Uterus (tissue), 3 donors: ENCODE measurements at regions not wholly inside any gene's neighbourhood (a gene's known extent, or its start where the extent isn't known, plus 50 kb on each side); places are given as distances from the start of the nearest gene placed in this dataset.

Experiments
- DNase-seq, 2 donors: peaks; one replicate each; pipeline ENCODE4 v3.0.0-alpha.2; 2019 to 2020
- H3K27ac ChIP-seq, 2 donors: fragments of 200-600 bp; sonication (generic); 1 replicate in 1 of 2; 2 replicates in 1 of 2; pipeline ENCODE4 v1.5.1; 2016 to 2018
- H3K27me3 ChIP-seq, 2 donors: fragments of 200-600 bp; sonication (generic); one replicate each; pipeline ENCODE4 v1.5.1; 2018 to 2019; ENCODE audit warnings: control low read depth in 1 of 2
- H3K36me3 ChIP-seq, 2 donors: fragments of 200-600 bp; sonication (generic); one replicate each; pipeline ENCODE4 v1.5.1; 2019; ENCODE audit warnings: control low read depth in 1 of 2
- H3K4me1 ChIP-seq, 2 donors: fragments of 200-600 bp; sonication (generic); one replicate each; pipeline ENCODE4 v1.5.1; 2018 to 2019; ENCODE audit warnings: control low read depth in 1 of 2
- H3K4me3 ChIP-seq, 2 donors: fragments of 200-600 bp; sonication (generic); 1 replicate in 1 of 2; 2 replicates in 1 of 2; pipeline ENCODE4 v1.5.1; 2018 to 2019; ENCODE audit warnings: mild to moderate bottlenecking in 1 of 2
- H3K9me3 ChIP-seq, 2 donors: fragments of 200-600 bp; sonication (generic); one replicate each; pipeline ENCODE4 v1.5.1; 2019; ENCODE audit warnings: control low read depth in 1 of 2
- CTCF ChIP-seq, 4 experiments: fragments of 200-600 bp in 2 of 4; fragments of 450-650 bp in 2 of 4; sonication (generic) in 2 of 4; IDR thresholded peaks; one replicate each; pipeline ENCODE4 v1.5.1; 2016 to 2019; ENCODE audit warnings: antibody characterized with exemption in 4 of 4, mild to moderate bottlenecking in 2 of 4, moderate library complexity in 1 of 4
- POLR2A ChIP-seq, 2 donors: fragments of 450-650 bp; IDR thresholded peaks; one replicate each; pipeline ENCODE4 v1.6.1; 2016; ENCODE audit warnings: antibody characterized with exemption in 2 of 2, mild to moderate bottlenecking in 1 of 2, moderate library complexity in 1 of 2
- intact Hi-C: fragments of 100-400 bp; cut with DNase I; formaldehyde crosslinking; loops from one replicate; pipeline ENCODE4 v1.15.1; 2023; ENCODE audit warnings: low total_unique reads
- donor health status: DM: yes; HTN: yes; CAD: no.

- H3K9me3 ChIP-seq: no peaks in the 10 kb centered on the region
- no peak overlapping the region for H3K27ac ChIP-seq
- TF ChIP-seq POLR2A (IDR thresholded peaks at IDR 0.05): no peak
- TF ChIP-seq CTCF (IDR thresholded peaks at IDR 0.05): no peak
- no peaks in the 10 kb centered on the region for H3K27me3 ChIP-seq
- DNase-seq: no peak
- H3K4me1 ChIP-seq: no peaks in the 10 kb centered on the region
- no peak overlapping the region for H3K4me3 ChIP-seq
- intact Hi-C loops: no loop called here
- H3K36me3 ChIP-seq: no peaks in the 10 kb centered on the region
Observed at GRCh38 chr13:65300220-65300619, 1929.9 kb downstream of the PCDH9 start.

- H3K9me3 ChIP-seq: no peaks in the 10 kb centered on the region
- H3K36me3 ChIP-seq: no peaks in the 10 kb centered on the region
- H3K27me3 ChIP-seq: no peaks in the 10 kb centered on the region
- no peaks in the 10 kb centered on the region for H3K4me1 ChIP-seq
- no peak overlapping the region for H3K27ac ChIP-seq
- DNase-seq: no peak
- intact Hi-C loops: no loop called here
- no peak for TF ChIP-seq POLR2A (IDR thresholded peaks at IDR 0.05)
- TF ChIP-seq CTCF (IDR thresholded peaks at IDR 0.05): no peak
- H3K4me3 ChIP-seq: no peak overlapping the region
Observed at GRCh38 chr13:65293530-65294198, 1936.5 kb downstream of the PCDH9 start.

- intact Hi-C loops: no loop called here
- no peak for DNase-seq
- TF ChIP-seq POLR2A (IDR thresholded peaks at IDR 0.05) (no peak), CTCF (IDR thresholded peaks at IDR 0.05) (no peak)
- Histone ChIP-seq H3K4me3 (no peak overlapping the region), H3K27me3 (no peaks in the 10 kb centered on the region), H3K4me1 (no peaks in the 10 kb centered on the region), H3K36me3 (no peaks in the 10 kb centered on the region), H3K9me3 (no peaks in the 10 kb centered on the region), H3K27ac (no peak overlapping the region)
Observed at GRCh38 chr13:65292488-65292901, 1937.6 kb downstream of the PCDH9 start.

GRCh38 chr13:65287405-65287804, 1942.7 kb downstream of the PCDH9 start:
- no peak for DNase-seq
- no peaks in the 10 kb centered on the region for H3K36me3 ChIP-seq
- no peaks in the 10 kb centered on the region for H3K27me3 ChIP-seq
- no peak overlapping the region for H3K27ac ChIP-seq
- H3K4me1 ChIP-seq: no peaks in the 10 kb centered on the region
- intact Hi-C loops: no loop called here
- TF ChIP-seq CTCF (IDR thresholded peaks at IDR 0.05) (no peak), POLR2A (IDR thresholded peaks at IDR 0.05) (no peak)
- H3K9me3 ChIP-seq: no peaks in the 10 kb centered on the region
- no peak overlapping the region for H3K4me3 ChIP-seq

GRCh38 chr13:65275838-65276630, 1954.1 kb downstream of the PCDH9 start:
- H3K9me3 ChIP-seq: no peaks in the 10 kb centered on the region
- H3K27ac ChIP-seq: no peak overlapping the region
- H3K36me3 ChIP-seq: no peaks in the 10 kb centered on the region
- no peaks in the 10 kb centered on the region for H3K27me3 ChIP-seq
- intact Hi-C loops: no loop called here
- no peaks in the 10 kb centered on the region for H3K4me1 ChIP-seq
- TF ChIP-seq POLR2A (IDR thresholded peaks at IDR 0.05) (no peak), CTCF (IDR thresholded peaks at IDR 0.05) (no peak)
- H3K4me3 ChIP-seq: no peak overlapping the region
- no peak for DNase-seq
